ENCODE measurements at regions not wholly inside any gene's neighbourhood (a gene's known extent, or its start where the extent isn't known, plus 50 kb on each side); places are given as distances from the start of the nearest gene placed in this dataset.
"Not testable (repeated sequence)": the region's sequence is repeated elsewhere in the genome, so short reads cannot be mapped to it uniquely, and the experiment has no call there.

- no peak for TF ChIP-seq CTCF (IDR thresholded peaks at IDR 0.05; ENCODE audit: control insufficient read depth, insufficient read depth, low read depth, low read length, missing control alignments)
- no peak overlapping the region for H3K4me3 ChIP-seq (ENCODE audit: control insufficient read depth, low read depth, low read length)
- DNase-seq (ENCODE audit: low read depth) = peak; percentile 52
Measured at GRCh38 chr5:136814619-136815378, 449.5 kb upstream of the TRPC7 start.

DNA sequence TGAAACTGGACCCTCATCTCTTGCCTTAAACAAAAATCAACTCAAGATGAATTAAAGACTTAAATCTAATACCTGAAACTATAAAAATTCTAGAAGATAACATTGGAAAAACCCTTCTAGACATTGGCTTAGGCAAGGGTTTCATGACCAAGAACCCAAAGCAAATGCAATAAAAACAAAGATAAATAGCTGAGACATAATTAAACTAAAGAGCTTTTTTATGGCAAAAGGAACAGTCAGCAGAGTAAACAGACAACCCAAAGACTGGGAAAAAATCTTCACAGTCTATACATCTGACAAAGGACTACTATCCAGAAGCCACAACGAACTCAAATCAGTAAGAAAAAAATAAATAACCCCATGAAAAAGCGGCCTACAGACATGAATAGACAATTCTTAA is 446.9 kb upstream of the TRPC7 start:
- DNase-seq (ENCODE audit: low read depth); H3K4me3 ChIP-seq (ENCODE audit: control insufficient read depth, low read depth, low read length): not testable (repeated sequence)

GRCh38 chr5:136811551-136811950 is 446.2 kb upstream of the TRPC7 start:
- no peak for TF ChIP-seq CTCF (IDR thresholded peaks at IDR 0.05; ENCODE audit: control insufficient read depth, insufficient read depth, low read depth, low read length, missing control alignments)
- DNase-seq (ENCODE audit: low read depth) = peak; percentile 73
- no peak overlapping the region for H3K4me3 ChIP-seq (ENCODE audit: control insufficient read depth, low read depth, low read length)

DNA sequence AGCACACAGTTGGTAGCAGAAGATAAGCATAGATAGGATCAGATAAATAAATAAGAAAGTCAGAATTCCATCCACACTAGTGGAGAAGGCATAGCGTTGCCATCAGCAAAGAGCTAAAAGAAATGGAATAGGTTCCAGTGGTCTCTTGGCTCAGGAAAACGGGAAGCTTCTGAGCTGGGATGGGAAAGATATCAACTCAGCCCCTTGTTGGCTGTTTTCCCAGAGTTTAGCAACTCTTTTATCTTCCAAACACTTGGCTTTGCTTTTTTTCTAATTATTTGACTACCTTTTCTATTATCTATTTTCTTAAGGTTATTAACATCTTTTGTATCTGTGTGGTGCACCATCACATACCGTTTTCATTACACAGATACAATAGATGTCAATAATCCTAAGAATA is 445.7 kb upstream of the TRPC7 start:
- no peak for TF ChIP-seq CTCF (IDR thresholded peaks at IDR 0.05; ENCODE audit: control insufficient read depth, insufficient read depth, low read depth, low read length, missing control alignments)
- DNase-seq (ENCODE audit: low read depth) = no peak
- H3K4me3 ChIP-seq (ENCODE audit: control insufficient read depth, low read depth, low read length) = no peak overlapping the region

GRCh38 chr5:136810261-136810801 is 445.0 kb upstream of the TRPC7 start:
- TF ChIP-seq CTCF (IDR thresholded peaks at IDR 0.05; ENCODE audit: control insufficient read depth, insufficient read depth, low read depth, low read length, missing control alignments) = no peak
- DNase-seq (ENCODE audit: low read depth) = peak; percentile 72
- H3K4me3 ChIP-seq (ENCODE audit: control insufficient read depth, low read depth, low read length) = no peak overlapping the region

DNA sequence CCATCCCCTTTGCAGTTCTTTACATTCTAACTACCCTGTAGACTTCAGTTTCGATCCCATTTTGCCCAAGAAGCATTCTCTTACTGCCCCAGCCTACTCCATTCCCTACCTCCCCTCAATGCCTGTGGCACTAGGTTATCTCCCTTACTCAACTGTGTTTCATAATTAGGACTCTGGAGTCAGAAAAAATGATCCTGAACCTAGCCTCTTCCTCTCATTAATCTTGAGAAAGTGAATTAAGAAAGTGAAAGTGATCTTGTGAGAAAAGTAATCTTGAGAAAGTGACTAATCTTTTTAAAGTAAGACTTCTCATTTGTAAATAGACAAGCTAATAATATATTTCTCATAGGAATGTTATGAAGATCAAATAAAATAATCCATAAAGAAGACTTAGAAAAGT is 444.0 kb upstream of the TRPC7 start:
- H3K4me3 ChIP-seq (ENCODE audit: control insufficient read depth, low read depth, low read length) = no peak overlapping the region
- no peak for DNase-seq (ENCODE audit: low read depth)
- no peak for TF ChIP-seq CTCF (IDR thresholded peaks at IDR 0.05; ENCODE audit: control insufficient read depth, insufficient read depth, low read depth, low read length, missing control alignments)

DNA sequence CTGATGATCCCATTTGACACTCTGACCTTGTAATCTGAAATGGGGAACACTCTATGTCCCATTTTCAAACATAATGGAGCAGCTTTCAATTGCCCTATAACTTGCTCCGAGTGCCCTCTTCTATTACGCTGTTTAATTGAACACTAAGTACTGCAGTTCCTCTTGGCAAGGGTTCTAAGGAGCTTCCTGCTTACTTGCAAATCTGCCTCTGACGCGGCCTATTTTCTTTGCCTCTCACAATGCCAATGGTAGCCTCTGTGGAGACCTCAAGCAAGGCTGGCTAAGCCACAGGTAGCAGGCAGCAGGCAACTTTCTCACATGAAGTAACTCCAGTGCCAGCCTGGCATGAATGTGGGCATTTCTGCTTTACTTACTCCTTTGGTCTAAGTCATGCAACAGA is 443.4 kb upstream of the TRPC7 start:
- TF ChIP-seq CTCF (IDR thresholded peaks at IDR 0.05; ENCODE audit: control insufficient read depth, insufficient read depth, low read depth, low read length, missing control alignments) = no peak
- no peak overlapping the region for H3K4me3 ChIP-seq (ENCODE audit: control insufficient read depth, low read depth, low read length)
- DNase-seq (ENCODE audit: low read depth) = no peak
